ENCODE measurements at regions not wholly inside any gene's neighbourhood (a gene's known extent, or its start where the extent isn't known, plus 50 kb on each side); places are given as distances from the start of the nearest gene placed in this dataset.

DNA sequence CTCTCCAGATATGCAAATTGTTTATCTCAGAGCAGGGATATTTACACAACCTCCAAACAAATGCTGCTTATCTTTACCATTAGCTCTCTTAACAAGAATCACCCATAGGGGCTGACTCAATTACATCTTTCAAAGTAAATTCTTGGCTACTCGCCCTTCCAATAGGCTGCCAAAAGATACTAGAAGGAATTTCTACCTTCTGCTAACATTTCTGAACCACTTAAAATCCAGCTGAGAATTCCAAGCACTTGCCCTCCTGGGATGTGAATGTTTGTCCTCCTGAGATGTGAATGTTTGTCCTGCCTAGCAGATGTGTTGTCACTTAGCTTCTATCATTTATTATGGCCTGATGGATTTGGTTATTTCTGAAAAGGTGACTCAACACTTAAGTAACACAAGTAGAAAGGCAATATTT lies 388.0 kb downstream of the GJA1 start:
- DNase-seq (no peak), ATAC-seq (ENCODE audit: low read depth) (no peak)
- CTCF ChIA-PET: no interaction called here
- no peaks in the 10 kb centered on the region for H3K36me3 Mint-ChIP-seq (ENCODE audit: low read depth)
- H3K4me1 Mint-ChIP-seq: no peaks in the 10 kb centered on the region
- no peak overlapping the region for H3K27ac Mint-ChIP-seq
- intact Hi-C loops (cut with micrococcal nuclease): no loop called here
- H3K4me3 Mint-ChIP-seq: no peak overlapping the region
- TF ChIP-seq, protein P1, sequence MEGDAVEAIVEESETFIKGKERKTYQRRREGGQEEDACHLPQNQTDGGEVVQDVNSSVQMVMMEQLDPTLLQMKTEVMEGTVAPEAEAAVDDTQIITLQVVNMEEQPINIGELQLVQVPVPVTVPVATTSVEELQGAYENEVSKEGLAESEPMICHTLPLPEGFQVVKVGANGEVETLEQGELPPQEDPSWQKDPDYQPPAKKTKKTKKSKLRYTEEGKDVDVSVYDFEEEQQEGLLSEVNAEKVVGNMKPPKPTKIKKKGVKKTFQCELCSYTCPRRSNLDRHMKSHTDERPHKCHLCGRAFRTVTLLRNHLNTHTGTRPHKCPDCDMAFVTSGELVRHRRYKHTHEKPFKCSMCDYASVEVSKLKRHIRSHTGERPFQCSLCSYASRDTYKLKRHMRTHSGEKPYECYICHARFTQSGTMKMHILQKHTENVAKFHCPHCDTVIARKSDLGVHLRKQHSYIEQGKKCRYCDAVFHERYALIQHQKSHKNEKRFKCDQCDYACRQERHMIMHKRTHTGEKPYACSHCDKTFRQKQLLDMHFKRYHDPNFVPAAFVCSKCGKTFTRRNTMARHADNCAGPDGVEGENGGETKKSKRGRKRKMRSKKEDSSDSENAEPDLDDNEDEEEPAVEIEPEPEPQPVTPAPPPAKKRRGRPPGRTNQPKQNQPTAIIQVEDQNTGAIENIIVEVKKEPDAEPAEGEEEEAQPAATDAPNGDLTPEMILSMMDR (IDR thresholded peaks at IDR 0.05): no peak
- no peaks in the 10 kb centered on the region for H3K27me3 Mint-ChIP-seq
- POLR2A ChIA-PET: no interaction called here
- peaks cover 5% of the 10 kb centered on the region for H3K9me3 Mint-ChIP-seq

DNA sequence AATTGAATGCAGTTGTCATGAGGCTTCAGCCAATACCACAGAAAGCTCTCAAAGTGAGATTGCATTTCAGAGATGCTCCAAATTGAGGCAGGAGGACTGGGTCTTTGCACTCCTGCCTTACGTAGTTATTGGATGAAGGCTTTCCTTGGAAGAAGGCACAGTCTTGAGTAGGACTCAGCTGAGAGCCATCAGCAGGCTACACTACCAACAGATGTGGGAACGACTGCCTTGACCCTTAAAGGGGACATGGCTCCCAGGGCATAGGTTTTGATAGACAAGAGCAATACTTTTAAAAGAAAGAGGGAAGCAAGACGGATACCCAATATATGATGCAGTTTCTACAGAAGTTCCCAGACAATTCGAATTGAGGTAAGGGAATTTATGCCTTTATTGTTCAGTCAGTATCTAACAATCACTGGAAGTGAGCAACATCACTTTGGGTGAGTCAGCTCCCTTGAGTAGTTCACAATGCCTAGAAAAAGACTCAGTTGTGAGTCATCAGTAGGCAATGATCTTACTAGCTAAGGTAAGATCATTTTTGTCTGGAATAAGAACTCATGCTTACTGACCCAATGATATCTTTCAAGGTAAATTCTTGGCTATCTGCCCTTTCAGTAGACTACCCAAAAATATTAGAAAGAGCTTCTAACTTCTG lies 390.8 kb downstream of the GJA1 start:
- POLR2A ChIA-PET: no interaction called here
- no peaks in the 10 kb centered on the region for H3K9me3 Mint-ChIP-seq

DNA sequence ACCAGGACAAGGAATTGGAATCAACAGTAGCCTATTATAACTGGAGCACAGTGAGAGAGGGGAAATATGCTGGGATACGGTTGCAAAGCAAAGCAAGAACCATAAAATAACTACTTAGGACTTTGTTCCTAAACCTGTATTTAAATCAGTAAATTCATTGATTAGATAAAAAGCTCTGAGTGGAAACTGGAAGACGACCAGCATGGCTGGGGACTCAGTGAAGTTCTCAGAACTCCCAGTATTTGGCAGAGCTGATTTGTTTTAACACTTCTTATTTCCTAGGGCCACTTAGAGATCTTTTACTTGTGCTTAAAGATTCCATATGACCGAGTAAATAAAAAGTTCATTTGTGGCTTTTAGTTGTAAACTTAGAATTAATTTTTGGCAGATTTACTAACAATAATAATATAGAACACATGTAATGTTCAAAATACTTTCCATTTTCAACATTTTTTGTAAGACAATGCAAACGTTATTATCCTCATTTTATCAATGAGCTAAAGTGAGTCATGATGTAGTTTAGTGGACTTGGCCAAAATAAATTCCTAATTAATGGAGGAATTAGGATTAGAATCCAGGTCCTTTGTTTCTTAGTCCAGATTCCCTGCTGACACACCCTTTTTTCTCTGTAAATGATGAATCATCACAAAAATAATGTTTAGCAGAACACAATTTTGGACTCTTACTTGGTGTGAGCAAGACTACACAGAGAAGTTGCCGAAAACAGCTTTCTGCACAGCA lies 392.9 kb downstream of the GJA1 start:
- ATAC-seq (ENCODE audit: low read depth) (no peak), DNase-seq (no peak)
- intact Hi-C loops (cut with micrococcal nuclease): no loop called here
- Mint-ChIP-seq H3K9me3 (no peaks in the 10 kb centered on the region), H3K27ac (no peak overlapping the region), H3K27me3 (no peaks in the 10 kb centered on the region), H3K36me3 (ENCODE audit: low read depth) (no peaks in the 10 kb centered on the region), H3K4me1 (no peaks in the 10 kb centered on the region), H3K4me3 (no peak overlapping the region)
- ChIA-PET CTCF (no interaction called here), POLR2A (no interaction called here)
- TF ChIP-seq, protein P1 (IDR thresholded peaks at IDR 0.05): no peak

More for the DNA sequence above, 390.8 kb downstream of the GJA1 start:
- ATAC-seq (ENCODE audit: low read depth): no peak
- no peak overlapping the region for H3K27ac Mint-ChIP-seq
- no peak for DNase-seq
- TF ChIP-seq, protein P1 (IDR thresholded peaks at IDR 0.05): no peak
- no peaks in the 10 kb centered on the region for H3K36me3 Mint-ChIP-seq (ENCODE audit: low read depth)
- no peaks in the 10 kb centered on the region for H3K27me3 Mint-ChIP-seq
- no peak overlapping the region for H3K4me3 Mint-ChIP-seq
- no peaks in the 10 kb centered on the region for H3K4me1 Mint-ChIP-seq
- CTCF ChIA-PET: no interaction called here
- intact Hi-C loops (cut with micrococcal nuclease): no loop called here

DNA sequence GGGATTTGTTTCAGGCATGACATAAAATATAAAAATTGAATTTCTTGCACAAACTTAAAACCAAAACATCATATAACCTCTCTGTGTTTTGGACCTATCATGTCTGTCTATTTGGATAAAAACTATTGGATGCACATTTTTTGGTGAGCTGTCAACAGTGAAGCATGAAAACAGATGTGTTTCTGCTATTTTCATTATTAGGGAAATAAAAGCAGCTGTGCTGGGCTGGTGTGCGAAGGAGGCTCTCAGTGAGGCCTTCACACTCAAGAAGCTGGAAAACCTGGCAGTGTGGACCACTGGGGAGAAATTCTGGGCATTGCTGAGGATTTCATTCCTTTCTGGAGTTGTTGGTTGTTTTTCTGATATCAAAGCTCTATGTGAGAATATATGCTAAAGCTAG lies 395.3 kb downstream of the GJA1 start:
- H3K4me3 Mint-ChIP-seq: no peak overlapping the region
- ChIA-PET POLR2A (no interaction called here), CTCF (no interaction called here)
- DNase-seq (no peak), ATAC-seq (ENCODE audit: low read depth) (no peak)
- no peaks in the 10 kb centered on the region for H3K27me3 Mint-ChIP-seq
- H3K9me3 Mint-ChIP-seq: no peaks in the 10 kb centered on the region
- TF ChIP-seq, protein P1 (IDR thresholded peaks at IDR 0.05): no peak
- intact Hi-C loops (cut with micrococcal nuclease): no loop called here
- H3K27ac Mint-ChIP-seq: no peak overlapping the region
- H3K36me3 Mint-ChIP-seq (ENCODE audit: low read depth): no peaks in the 10 kb centered on the region
- no peaks in the 10 kb centered on the region for H3K4me1 Mint-ChIP-seq

DNA sequence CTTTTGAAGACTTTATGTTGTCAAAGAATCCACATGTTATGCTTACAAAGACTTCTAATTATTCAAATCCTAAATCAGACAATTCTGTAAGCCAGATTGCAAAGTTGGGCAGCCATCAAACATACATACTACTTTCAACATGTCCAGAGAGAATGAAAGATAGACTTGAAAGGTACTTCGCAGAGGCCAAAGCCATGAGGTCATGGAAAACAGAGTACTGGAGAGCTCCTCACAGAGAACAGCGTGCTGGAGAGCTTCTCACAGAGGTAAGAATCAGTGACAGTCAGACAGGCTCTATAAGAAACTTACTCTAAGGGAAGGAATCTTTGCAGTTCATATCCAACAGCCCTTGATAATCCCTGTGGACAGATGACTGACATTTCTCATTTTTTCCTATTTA lies 400.2 kb downstream of the GJA1 start:
- ATAC-seq (ENCODE audit: low read depth) (no peak), DNase-seq (no peak)
- TF ChIP-seq, protein P1 (IDR thresholded peaks at IDR 0.05): no peak
- intact Hi-C loops (cut with micrococcal nuclease): no loop called here
- Mint-ChIP-seq H3K36me3 (ENCODE audit: low read depth) (no peaks in the 10 kb centered on the region), H3K9me3 (no peaks in the 10 kb centered on the region), H3K4me3 (no peak overlapping the region), H3K27me3 (no peaks in the 10 kb centered on the region), H3K4me1 (no peaks in the 10 kb centered on the region), H3K27ac (no peak overlapping the region)
- POLR2A ChIA-PET: no interaction called here
- CTCF ChIA-PET: no interaction called here

All from activated B cell treated with CpG ODN at 0.5 μM for 24 hours (primary cell).